ENCODE measurements at regions not wholly inside any gene's neighbourhood (a gene's known extent, or its start where the extent isn't known, plus 50 kb on each side); places are given as distances from the start of the nearest gene placed in this dataset.

GRCh38 chr12:115267891-115268290, 583.9 kb upstream of the TBX3 start:
- no peaks in the 10 kb centered on the region for H3K4me1 Mint-ChIP-seq
- no peaks in the 10 kb centered on the region for H3K36me3 Mint-ChIP-seq
- Histone ChIP-seq H3K4me1 (ENCODE audit: insufficient read depth, low read length) (no peaks in the 10 kb centered on the region), H3K27me3 (ENCODE audit: insufficient read depth, low read length, poor library complexity, severe bottlenecking) (no peaks in the 10 kb centered on the region), H3K36me3 (ENCODE audit: insufficient read depth, low read length) (no peaks in the 10 kb centered on the region), H3K9me3 (ENCODE audit: low read length) (no peaks in the 10 kb centered on the region), H3K4me3 (ENCODE audit: low read length) (no peak overlapping the region), H3K27ac (ENCODE audit: low read depth, low read length) (no peak overlapping the region)
- POLR2A ChIA-PET, result no interaction called here
- peaks cover 0 to 1% of the 10 kb centered on the region in 2 donors for H3K27me3 Mint-ChIP-seq
- DNase-seq, result no peak
- CTCF ChIA-PET, result no interaction called here
- H3K27ac Mint-ChIP-seq, result no peak overlapping the region
- H3K4me3 Mint-ChIP-seq, result no peak overlapping the region
- H3K9me3 Mint-ChIP-seq, result peaks cover 0 to 4% (median 2%) of the 10 kb centered on the region in 5 donors

GRCh38 chr12:115267464-115267863, 583.5 kb upstream of the TBX3 start:
- Histone ChIP-seq H3K27me3 (ENCODE audit: insufficient read depth, low read length, poor library complexity, severe bottlenecking) (no peaks in the 10 kb centered on the region), H3K4me3 (ENCODE audit: low read length) (no peak overlapping the region), H3K9me3 (ENCODE audit: low read length) (no peaks in the 10 kb centered on the region), H3K36me3 (ENCODE audit: insufficient read depth, low read length) (no peaks in the 10 kb centered on the region), H3K4me1 (ENCODE audit: insufficient read depth, low read length) (no peaks in the 10 kb centered on the region), H3K27ac (ENCODE audit: low read depth, low read length) (no peak overlapping the region)
- no peak for DNase-seq
- no peaks in the 10 kb centered on the region for H3K36me3 Mint-ChIP-seq
- peaks cover 0 to 1% of the 10 kb centered on the region in 2 donors for H3K27me3 Mint-ChIP-seq
- no peaks in the 10 kb centered on the region for H3K4me1 Mint-ChIP-seq
- peaks cover 0 to 4% (median 2%) of the 10 kb centered on the region in 5 donors for H3K9me3 Mint-ChIP-seq
- CTCF ChIA-PET, result no interaction called here
- no peak overlapping the region for H3K4me3 Mint-ChIP-seq
- POLR2A ChIA-PET, result no interaction called here
- no peak overlapping the region for H3K27ac Mint-ChIP-seq

GRCh38 chr12:115264605-115265004, 580.6 kb upstream of the TBX3 start:
- H3K9me3 Mint-ChIP-seq, result peaks cover 0 to 4% (median 0%) of the 10 kb centered on the region in 5 donors
- no peak overlapping the region for H3K27ac Mint-ChIP-seq
- H3K4me3 Mint-ChIP-seq, result no peak overlapping the region
- H3K27ac ChIP-seq (ENCODE audit: low read depth, low read length), result no peak overlapping the region
- H3K4me3 ChIP-seq (ENCODE audit: low read length), result no peak overlapping the region
- H3K36me3 ChIP-seq (ENCODE audit: insufficient read depth, low read length), result no peaks in the 10 kb centered on the region
- no peak for DNase-seq
- H3K4me1 Mint-ChIP-seq, result no peaks in the 10 kb centered on the region
- CTCF ChIA-PET, result no interaction called here
- H3K4me1 ChIP-seq (ENCODE audit: insufficient read depth, low read length), result no peaks in the 10 kb centered on the region
- no peaks in the 10 kb centered on the region for H3K36me3 Mint-ChIP-seq
- no peaks in the 10 kb centered on the region for H3K27me3 ChIP-seq (ENCODE audit: insufficient read depth, low read length, poor library complexity, severe bottlenecking)
- H3K27me3 Mint-ChIP-seq, result peaks cover 0 to 1% of the 10 kb centered on the region in 2 donors
- H3K9me3 ChIP-seq (ENCODE audit: low read length), result no peaks in the 10 kb centered on the region
- POLR2A ChIA-PET, result no interaction called here

- H3K9me3 ChIP-seq (ENCODE audit: low read length), result no peaks in the 10 kb centered on the region
- ChIA-PET CTCF (no interaction called here), POLR2A (no interaction called here)
- Mint-ChIP-seq H3K27me3 (peaks cover 0 to 1% of the 10 kb centered on the region in 2 donors), H3K4me3 (no peak overlapping the region), H3K36me3 (no peaks in the 10 kb centered on the region), H3K4me1 (no peaks in the 10 kb centered on the region), H3K27ac (no peak overlapping the region), H3K9me3 (peaks cover 0 to 5% (median 2%) of the 10 kb centered on the region in 5 donors)
- DNase-seq, result no peak
- no peaks in the 10 kb centered on the region for H3K36me3 ChIP-seq (ENCODE audit: insufficient read depth, low read length)
- no peaks in the 10 kb centered on the region for H3K27me3 ChIP-seq (ENCODE audit: insufficient read depth, low read length, poor library complexity, severe bottlenecking)
- no peak overlapping the region for H3K27ac ChIP-seq (ENCODE audit: low read depth, low read length)
- H3K4me3 ChIP-seq (ENCODE audit: low read length), result no peak overlapping the region
- H3K4me1 ChIP-seq (ENCODE audit: insufficient read depth, low read length), result no peaks in the 10 kb centered on the region
Measured at GRCh38 chr12:115261691-115262398, 577.9 kb upstream of the TBX3 start.

GRCh38 chr12:115260762-115261675, 577.0 kb upstream of the TBX3 start:
- ChIA-PET POLR2A (no interaction called here), CTCF (no interaction called here)
- H3K9me3 ChIP-seq (ENCODE audit: low read length), result no peaks in the 10 kb centered on the region

GRCh38 chr12:115259968-115260747, 576.2 kb upstream of the TBX3 start:
- Mint-ChIP-seq H3K4me3 (no peak overlapping the region), H3K4me1 (no peaks in the 10 kb centered on the region)
- POLR2A ChIA-PET, result no interaction called here

More at GRCh38 chr12:115260762-115261675, 577.0 kb upstream of the TBX3 start:
- Histone ChIP-seq H3K4me1 (ENCODE audit: insufficient read depth, low read length) (no peaks in the 10 kb centered on the region), H3K27ac (ENCODE audit: low read depth, low read length) (no peak overlapping the region), H3K4me3 (ENCODE audit: low read length) (no peak overlapping the region), H3K27me3 (ENCODE audit: insufficient read depth, low read length, poor library complexity, severe bottlenecking) (no peaks in the 10 kb centered on the region), H3K36me3 (ENCODE audit: insufficient read depth, low read length) (no peaks in the 10 kb centered on the region)
- peaks cover 0 to 5% (median 2%) of the 10 kb centered on the region in 5 donors for H3K9me3 Mint-ChIP-seq
- H3K27ac Mint-ChIP-seq, result no peak overlapping the region
- DNase-seq, result no peak
- H3K27me3 Mint-ChIP-seq, result peaks cover 0 to 1% of the 10 kb centered on the region in 2 donors
- H3K36me3 Mint-ChIP-seq, result no peaks in the 10 kb centered on the region
- no peaks in the 10 kb centered on the region for H3K4me1 Mint-ChIP-seq
- no peak overlapping the region for H3K4me3 Mint-ChIP-seq

GRCh38 chr12:115257791-115258190, 573.8 kb upstream of the TBX3 start:
- H3K27ac ChIP-seq (ENCODE audit: low read depth, low read length), result no peak overlapping the region
- Mint-ChIP-seq H3K4me1 (no peaks in the 10 kb centered on the region), H3K27me3 (no peaks in the 10 kb centered on the region), H3K4me3 (no peak overlapping the region), H3K9me3 (peaks cover 2 to 6% (median 3%) of the 10 kb centered on the region in 5 donors), H3K27ac (no peak overlapping the region), H3K36me3 (no peaks in the 10 kb centered on the region)
- POLR2A ChIA-PET, result no interaction called here
- no peaks in the 10 kb centered on the region for H3K4me1 ChIP-seq (ENCODE audit: insufficient read depth, low read length)
- H3K27me3 ChIP-seq (ENCODE audit: insufficient read depth, low read length, poor library complexity, severe bottlenecking), result no peaks in the 10 kb centered on the region
- H3K4me3 ChIP-seq (ENCODE audit: low read length), result no peak overlapping the region
- CTCF ChIA-PET, result no interaction called here
- no peaks in the 10 kb centered on the region for H3K9me3 ChIP-seq (ENCODE audit: low read length)
- DNase-seq, result no peak
- H3K36me3 ChIP-seq (ENCODE audit: insufficient read depth, low read length), result no peaks in the 10 kb centered on the region

More at GRCh38 chr12:115259968-115260747, 576.2 kb upstream of the TBX3 start:
- Histone ChIP-seq H3K36me3 (ENCODE audit: insufficient read depth, low read length) (no peaks in the 10 kb centered on the region), H3K4me1 (ENCODE audit: insufficient read depth, low read length) (no peaks in the 10 kb centered on the region), H3K27me3 (ENCODE audit: insufficient read depth, low read length, poor library complexity, severe bottlenecking) (no peaks in the 10 kb centered on the region), H3K27ac (ENCODE audit: low read depth, low read length) (no peak overlapping the region), H3K4me3 (ENCODE audit: low read length) (no peak overlapping the region), H3K9me3 (ENCODE audit: low read length) (no peaks in the 10 kb centered on the region)
- H3K9me3 Mint-ChIP-seq, result peaks cover 0 to 5% (median 2%) of the 10 kb centered on the region in 5 donors
- no peaks in the 10 kb centered on the region for H3K36me3 Mint-ChIP-seq
- peaks cover 0 to under 1% of the 10 kb centered on the region in 2 donors for H3K27me3 Mint-ChIP-seq
- CTCF ChIA-PET, result no interaction called here
- DNase-seq, result no peak
- no peak overlapping the region for H3K27ac Mint-ChIP-seq

- POLR2A ChIA-PET, result no interaction called here
- H3K4me3 Mint-ChIP-seq, result no peak overlapping the region
- Histone ChIP-seq H3K27me3 (ENCODE audit: insufficient read depth, low read length, poor library complexity, severe bottlenecking) (no peaks in the 10 kb centered on the region), H3K4me1 (ENCODE audit: insufficient read depth, low read length) (no peaks in the 10 kb centered on the region), H3K4me3 (ENCODE audit: low read length) (no peak overlapping the region), H3K36me3 (ENCODE audit: insufficient read depth, low read length) (no peaks in the 10 kb centered on the region), H3K27ac (ENCODE audit: low read depth, low read length) (no peak overlapping the region), H3K9me3 (ENCODE audit: low read length) (no peaks in the 10 kb centered on the region)
- no peak for DNase-seq
- peaks cover 5 to 11% (median 6%) of the 10 kb centered on the region in 5 donors for H3K9me3 Mint-ChIP-seq
- no peaks in the 10 kb centered on the region for H3K36me3 Mint-ChIP-seq
- no peak overlapping the region for H3K27ac Mint-ChIP-seq
- CTCF ChIA-PET, result no interaction called here
- H3K27me3 Mint-ChIP-seq, result no peaks in the 10 kb centered on the region
- no peaks in the 10 kb centered on the region for H3K4me1 Mint-ChIP-seq
Measured at GRCh38 chr12:115255962-115256361, 572.0 kb upstream of the TBX3 start.

All from CD8-positive, alpha-beta memory T cell (primary cell).